ENCODE measurements at regions not wholly inside any gene's neighbourhood (a gene's known extent, or its start where the extent isn't known, plus 50 kb on each side); places are given as distances from the start of the nearest gene placed in this dataset.
"Not testable (repeated sequence)": the region's sequence is repeated elsewhere in the genome, so short reads cannot be mapped to it uniquely, and the experiment has no call there.

GRCh38 chr15:93748710-93749109 is 482.7 kb upstream of the MCTP2 start:
- no peak overlapping the region for H3K4me3 ChIP-seq (ENCODE audit: low read depth, low read length)
- in situ Hi-C loops (cut with HindIII; ENCODE audit: low pct_ligation_motif_present, low sequenced_read_pairs) = no loop called here
- no peak for TF ChIP-seq CTCF (IDR thresholded peaks at IDR 0.05; ENCODE audit: low read depth, low read length, missing control alignments)
- H3K36me3 ChIP-seq (replicated peaks) = no peaks in the 10 kb centered on the region
- DNase-seq = no peak
- no peaks in the 10 kb centered on the region for H3K27me3 ChIP-seq (replicated peaks)
- H3K27ac ChIP-seq = no peak overlapping the region

- DNase-seq; H3K36me3 ChIP-seq (replicated peaks); H3K27ac ChIP-seq; H3K4me3 ChIP-seq (ENCODE audit: low read depth, low read length); H3K27me3 ChIP-seq (replicated peaks); in situ Hi-C loops (cut with HindIII; ENCODE audit: low pct_ligation_motif_present, low sequenced_read_pairs): not testable (repeated sequence)
Observed at GRCh38 chr15:93734976-93735375, 496.4 kb upstream of the MCTP2 start.

GRCh38 chr15:93730724-93731123 is 500.6 kb upstream of the MCTP2 start:
- Histone ChIP-seq H3K27me3 (replicated peaks) (no peaks in the 10 kb centered on the region), H3K27ac (no peak overlapping the region), H3K36me3 (replicated peaks) (no peaks in the 10 kb centered on the region), H3K4me3 (ENCODE audit: low read depth, low read length) (no peak overlapping the region)
- TF ChIP-seq CTCF (IDR thresholded peaks at IDR 0.05; ENCODE audit: low read depth, low read length, missing control alignments) = no peak
- in situ Hi-C loops (cut with HindIII; ENCODE audit: low pct_ligation_motif_present, low sequenced_read_pairs) = no loop called here
- no peak for DNase-seq

- in situ Hi-C loops (cut with HindIII; ENCODE audit: low pct_ligation_motif_present, low sequenced_read_pairs) = no loop called here
- DNase-seq = no peak
- H3K27me3 ChIP-seq (replicated peaks) = no peaks in the 10 kb centered on the region
- no peaks in the 10 kb centered on the region for H3K36me3 ChIP-seq (replicated peaks)
- H3K4me3 ChIP-seq (ENCODE audit: low read depth, low read length) = no peak overlapping the region
- no peak for TF ChIP-seq CTCF (IDR thresholded peaks at IDR 0.05; ENCODE audit: low read depth, low read length, missing control alignments)
- H3K27ac ChIP-seq = no peak overlapping the region
Observed at GRCh38 chr15:93722165-93722564, 509.2 kb upstream of the MCTP2 start.

GRCh38 chr15:93720607-93721006 is 510.8 kb upstream of the MCTP2 start:
- DNase-seq = no peak
- H3K36me3 ChIP-seq (replicated peaks) = no peaks in the 10 kb centered on the region
- H3K4me3 ChIP-seq (ENCODE audit: low read depth, low read length) = no peak overlapping the region
- in situ Hi-C loops (cut with HindIII; ENCODE audit: low pct_ligation_motif_present, low sequenced_read_pairs) = no loop called here
- TF ChIP-seq CTCF (IDR thresholded peaks at IDR 0.05; ENCODE audit: low read depth, low read length, missing control alignments) = no peak
- H3K27ac ChIP-seq = no peak overlapping the region
- H3K27me3 ChIP-seq (replicated peaks) = no peaks in the 10 kb centered on the region

GRCh38 chr15:93719921-93720351 is 511.4 kb upstream of the MCTP2 start:
- H3K4me3 ChIP-seq (ENCODE audit: low read depth, low read length) = no peak overlapping the region
- H3K27ac ChIP-seq = peak overlapping the region; percentile 51
- H3K27me3 ChIP-seq (replicated peaks) = no peaks in the 10 kb centered on the region
- in situ Hi-C loops (cut with HindIII; ENCODE audit: low pct_ligation_motif_present, low sequenced_read_pairs) = no loop called here
- DNase-seq = peak; percentile 54
- no peak for TF ChIP-seq CTCF (IDR thresholded peaks at IDR 0.05; ENCODE audit: low read depth, low read length, missing control alignments)
- H3K36me3 ChIP-seq (replicated peaks) = no peaks in the 10 kb centered on the region

Data from brain microvascular endothelial cell (primary cell).